NCI-H2227 treated with DMSO at 0.1 percent for 48 hours (cell line): ENCODE measurements at regions not wholly inside any gene's neighbourhood (a gene's known extent, or its start where the extent isn't known, plus 50 kb on each side); places are given as distances from the start of the nearest gene placed in this dataset.

Experiments
- DNase-seq: peaks from one replicate; lab custom pipeline; 2025; lab: John Stamatoyannopoulos, UW

DNA sequence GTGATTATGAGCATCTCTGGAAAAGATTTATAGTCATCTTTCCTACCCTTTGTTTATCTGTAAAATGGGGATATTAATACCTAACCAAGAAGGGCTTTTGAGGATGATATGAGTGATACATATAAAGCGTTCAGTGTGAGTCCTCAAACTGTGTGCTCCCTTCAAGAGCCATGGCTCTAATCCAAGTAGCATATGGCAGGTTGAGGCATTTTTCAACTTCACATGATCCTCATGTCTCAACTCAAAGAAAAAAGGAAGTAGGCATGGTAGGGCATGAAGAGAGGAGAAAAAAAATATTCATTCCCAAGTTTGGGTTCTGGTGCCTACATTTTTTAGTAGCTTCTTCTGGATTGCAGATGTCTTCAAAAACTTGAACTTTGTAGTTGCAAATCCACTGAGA lies 286.3 kb upstream of the ATP2B1 start:
- DNase-seq = no peak

DNA sequence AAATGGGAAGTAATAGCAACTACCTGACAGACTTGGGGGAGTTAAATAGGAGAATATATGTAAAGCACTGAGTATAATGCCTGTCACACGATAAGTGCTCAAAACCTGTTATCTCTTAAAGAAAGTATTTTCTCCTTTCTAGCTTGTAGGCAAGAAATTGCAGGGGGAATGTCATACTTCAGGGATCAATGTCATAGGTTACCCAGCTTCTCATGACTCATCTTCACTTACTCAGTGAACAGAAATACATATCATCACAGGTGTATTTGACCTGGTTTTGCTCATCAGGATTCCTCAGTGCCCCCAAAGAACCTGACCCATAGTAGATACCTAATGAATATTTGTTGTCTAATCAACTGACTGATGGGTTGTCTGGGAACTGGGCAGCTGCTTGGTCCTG lies 285.0 kb upstream of the ATP2B1 start:
- no peak for DNase-seq

DNA sequence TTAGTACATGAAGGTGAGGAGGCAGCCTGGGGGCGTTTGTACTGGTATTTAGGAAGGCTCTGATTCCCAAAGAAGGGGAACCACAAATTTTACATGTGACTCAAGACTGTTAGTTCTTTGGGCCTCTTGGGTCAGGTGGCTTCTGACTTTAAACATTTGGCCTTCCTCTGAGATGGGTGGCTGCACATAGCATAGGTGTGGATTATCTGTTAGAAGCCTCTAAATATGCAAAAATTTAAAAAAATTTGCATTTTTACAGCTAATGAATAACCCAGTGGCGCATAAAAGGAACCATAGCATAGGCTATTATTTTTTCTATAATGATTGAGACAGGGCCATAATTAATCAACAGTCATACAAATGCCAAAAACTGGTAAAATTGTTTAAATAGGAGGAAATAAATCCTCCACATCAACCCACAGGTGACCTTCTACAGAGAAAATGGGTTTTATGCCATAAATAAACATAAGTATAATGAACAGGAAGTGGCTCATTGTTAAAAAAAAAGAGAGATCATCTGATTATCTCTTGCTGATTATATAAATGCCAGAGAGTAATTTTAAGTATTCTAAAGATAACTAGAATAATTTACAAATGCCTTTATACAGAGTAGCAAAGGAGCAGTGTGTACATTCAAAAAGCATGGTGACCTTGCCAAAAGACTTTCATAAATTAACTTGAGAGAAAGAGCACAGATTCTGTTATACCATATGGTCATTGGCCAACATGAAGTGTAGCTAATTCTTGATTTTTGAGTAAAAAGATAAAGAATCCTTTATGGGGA lies 284.2 kb upstream of the ATP2B1 start:
- no peak for DNase-seq

DNA sequence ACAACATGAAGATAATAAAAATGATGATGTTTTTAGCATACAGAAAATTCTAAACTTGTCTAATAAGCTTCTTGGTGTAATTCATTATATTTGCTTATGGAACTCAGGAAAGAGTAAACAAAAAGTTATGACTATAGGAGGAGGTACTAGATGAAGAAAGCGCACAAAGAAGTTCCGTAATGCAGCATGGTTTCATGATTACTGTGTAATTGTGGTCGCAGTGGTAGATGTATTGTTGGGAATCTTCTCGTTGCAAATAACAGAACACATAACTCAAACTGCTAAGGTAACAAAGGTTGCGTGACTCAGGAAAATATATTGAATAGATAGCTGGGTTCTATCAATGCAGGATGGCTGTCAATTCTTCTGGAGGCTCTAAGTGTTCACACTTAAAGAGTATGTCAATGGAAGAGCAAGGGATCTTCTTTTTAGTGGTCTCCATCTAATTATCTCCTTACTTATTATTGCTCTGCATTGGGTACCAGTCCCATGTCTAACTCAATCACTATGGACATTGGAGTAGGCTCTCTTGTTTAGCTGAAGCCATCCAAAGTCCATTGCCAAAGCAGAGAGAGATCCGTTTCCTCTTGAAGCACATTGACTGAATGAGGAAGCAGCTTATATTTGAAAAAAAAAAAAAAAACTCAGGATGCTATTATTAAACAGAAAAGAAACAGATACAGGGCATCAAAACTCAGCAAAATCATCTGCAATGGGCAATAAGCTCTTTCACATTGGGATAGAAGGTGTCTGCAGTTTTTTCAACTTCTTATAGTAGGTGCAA lies 283.4 kb upstream of the ATP2B1 start:
- no peak for DNase-seq

DNA sequence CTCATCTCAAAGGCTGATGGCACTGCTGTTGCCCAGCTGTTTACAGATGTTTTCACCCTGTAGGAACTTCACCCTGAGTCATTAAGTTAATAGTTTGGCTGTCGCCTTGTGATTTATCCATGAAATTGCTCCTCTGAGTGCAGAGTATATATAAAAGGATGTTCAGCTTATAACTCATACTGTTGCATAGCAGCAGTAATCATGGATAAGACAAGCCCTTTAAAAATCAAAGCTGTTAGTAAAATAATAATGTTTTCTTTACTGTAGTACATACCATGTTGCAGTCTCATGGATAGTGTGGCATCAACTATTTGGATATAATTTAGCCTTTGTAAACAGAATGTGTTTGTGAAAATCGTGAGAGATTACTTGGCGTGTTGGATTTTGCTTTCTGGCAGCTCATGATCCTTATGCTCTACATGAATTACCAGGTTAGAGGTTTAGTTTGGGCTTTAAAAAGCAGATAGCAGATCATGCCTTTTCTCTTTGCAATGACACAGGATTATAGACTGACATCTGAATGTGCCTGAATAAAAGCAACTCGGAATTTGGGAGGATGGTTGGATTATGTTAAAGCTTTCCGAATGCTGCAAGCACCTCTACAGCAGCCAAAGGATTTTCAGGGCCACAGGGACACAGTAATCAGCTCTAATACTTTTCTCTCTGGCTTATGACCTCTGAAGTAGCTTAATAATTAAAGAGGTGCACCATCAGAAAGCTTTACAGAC lies 279.7 kb upstream of the ATP2B1 start:
- peak; percentile 9 for DNase-seq

DNA sequence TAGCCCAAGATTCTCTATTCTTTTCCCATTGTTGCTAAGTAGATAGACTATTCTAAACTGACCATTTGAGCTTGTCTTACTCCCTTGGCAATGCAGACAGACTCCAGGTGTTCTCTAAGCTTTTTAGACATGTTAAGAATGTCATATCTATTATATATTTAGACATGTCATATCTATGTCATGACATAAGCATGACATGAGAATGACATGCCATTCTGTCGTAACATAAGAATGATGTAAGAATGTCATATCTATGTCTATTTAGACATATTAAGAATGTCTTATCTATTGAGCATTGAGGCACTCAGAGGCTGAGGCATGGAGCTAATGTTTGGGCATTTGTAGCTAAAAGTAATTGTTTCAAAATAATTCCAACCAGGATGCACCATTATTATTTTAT lies 277.3 kb upstream of the ATP2B1 start:
- no peak for DNase-seq

DNA sequence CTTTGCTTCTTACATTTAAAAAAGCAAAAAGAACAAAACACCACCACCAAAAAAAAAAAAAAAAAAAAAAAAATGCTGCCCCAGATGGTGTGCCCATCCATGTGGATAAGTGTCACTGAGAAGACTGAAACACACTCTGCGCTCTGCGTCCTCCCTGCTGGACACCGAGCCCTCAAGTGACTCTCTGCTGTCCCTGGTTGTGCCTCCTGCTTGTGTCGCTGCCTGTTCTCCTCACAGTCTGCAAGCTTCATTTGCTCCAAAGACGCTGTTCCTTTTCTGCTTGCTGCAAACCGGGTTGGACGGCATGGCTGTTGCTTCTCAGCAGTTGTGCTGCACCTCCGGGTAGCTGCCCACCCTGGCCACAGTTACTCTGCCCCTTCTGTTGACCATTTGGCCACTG lies 276.2 kb upstream of the ATP2B1 start:
- no peak for DNase-seq

DNA sequence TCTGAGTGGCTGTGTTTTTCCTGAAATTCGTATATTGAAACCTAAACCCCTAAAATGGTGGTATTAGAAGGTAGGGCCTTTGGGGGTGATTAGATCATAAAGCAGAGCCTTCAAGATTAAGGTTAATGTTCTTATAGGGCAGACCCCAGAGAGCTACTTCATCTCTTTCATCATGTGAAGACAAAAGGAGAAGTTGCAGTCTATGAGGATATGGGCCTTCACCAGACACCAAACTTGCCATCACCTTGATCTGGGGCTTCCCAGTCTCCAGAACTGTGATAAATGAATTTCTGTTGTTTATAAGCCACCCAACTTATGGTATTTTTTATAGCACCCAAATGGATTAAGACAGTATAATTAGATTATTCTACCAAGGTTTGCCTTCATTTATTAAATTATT lies 275.0 kb upstream of the ATP2B1 start:
- DNase-seq = no peak

DNA sequence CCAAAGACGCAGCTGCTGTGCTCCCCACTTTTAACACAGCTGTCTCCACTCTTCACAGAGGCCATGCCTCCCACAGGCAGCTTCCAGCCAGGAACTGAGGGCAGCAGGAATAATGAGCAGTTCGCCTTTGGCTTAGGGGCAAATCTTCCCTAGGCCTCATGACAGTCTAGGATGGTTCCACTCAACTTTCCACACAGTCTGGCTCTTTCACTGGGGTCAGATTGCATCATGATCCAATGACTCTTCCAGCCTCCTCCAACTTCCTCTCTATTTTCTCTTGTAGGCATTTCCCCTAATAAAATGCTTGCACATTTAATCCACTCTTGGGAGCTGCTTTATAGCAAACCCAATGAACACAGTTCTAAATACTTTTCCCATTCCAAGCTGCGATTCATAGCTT lies 271.6 kb upstream of the ATP2B1 start:
- DNase-seq = no peak

DNA sequence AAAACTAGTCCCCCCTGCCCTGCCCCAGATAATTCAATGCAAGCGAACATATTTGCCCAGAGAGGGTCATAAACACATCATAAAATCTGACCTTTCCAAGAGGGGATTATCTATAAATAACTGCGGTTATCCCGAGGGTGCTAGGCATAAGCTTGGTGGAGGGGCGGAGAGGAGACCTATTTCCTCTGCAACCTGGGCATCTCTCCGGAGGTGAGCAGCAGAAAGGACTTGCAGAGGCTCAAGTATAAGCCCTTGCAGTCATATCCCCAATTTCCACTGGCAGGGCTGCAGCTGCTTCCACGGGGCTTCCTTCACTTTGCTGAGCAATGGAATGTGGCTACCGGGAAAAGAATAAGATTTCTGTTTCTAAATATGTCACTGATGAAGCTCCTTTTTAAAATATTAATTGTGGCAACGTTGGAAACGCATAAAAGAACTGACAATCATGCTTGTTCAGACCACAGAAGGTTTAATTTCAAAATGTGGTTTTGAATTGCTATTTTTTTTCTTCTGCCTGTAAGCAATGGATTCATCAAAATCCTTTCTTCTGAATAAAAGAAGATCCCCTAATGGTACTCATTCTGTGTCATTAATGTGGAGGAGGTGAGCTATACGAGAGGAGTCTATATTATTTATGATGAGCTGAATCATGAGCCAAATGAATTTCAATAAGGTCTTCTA lies 268.9 kb upstream of the ATP2B1 start:
- DNase-seq = no peak

DNA sequence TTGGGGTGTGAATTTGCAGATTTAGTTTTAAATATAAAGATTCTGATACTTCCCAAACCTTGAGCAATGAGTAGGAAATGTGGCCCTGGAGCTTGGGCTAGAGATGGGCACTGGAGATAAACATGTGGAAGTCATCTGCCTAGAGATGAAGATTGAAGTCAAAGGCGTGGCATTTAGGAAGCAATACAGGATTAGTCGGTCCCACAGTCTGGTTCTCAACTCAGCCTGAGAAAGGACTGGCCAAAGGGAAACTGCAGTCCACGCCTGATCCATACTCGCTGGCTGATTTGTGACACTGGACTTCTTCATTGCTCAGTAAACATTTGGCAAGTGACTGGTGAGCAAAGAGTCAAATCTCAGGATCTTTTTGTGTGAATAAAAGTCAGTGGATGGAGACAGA lies 268.2 kb upstream of the ATP2B1 start:
- DNase-seq = no peak

DNA sequence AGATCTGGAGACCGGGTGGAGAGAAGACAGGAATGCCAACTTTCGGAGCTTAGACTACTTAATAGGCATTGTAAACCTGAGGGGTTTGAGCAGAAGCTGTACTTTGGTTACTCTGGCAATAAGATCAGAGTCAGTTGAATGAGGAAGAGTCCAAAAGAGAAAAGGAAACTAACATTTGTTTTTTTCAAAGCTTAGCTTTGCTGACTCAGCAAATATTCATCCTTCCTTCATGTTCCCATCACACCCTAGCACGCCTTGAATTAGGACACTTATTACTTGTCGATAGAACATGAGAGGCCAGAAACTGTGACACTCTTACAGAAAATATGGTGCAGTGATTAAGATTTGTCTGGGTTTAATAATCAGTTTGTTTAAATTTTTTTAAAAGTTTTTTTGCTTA lies 266.9 kb upstream of the ATP2B1 start:
- no peak for DNase-seq

DNA sequence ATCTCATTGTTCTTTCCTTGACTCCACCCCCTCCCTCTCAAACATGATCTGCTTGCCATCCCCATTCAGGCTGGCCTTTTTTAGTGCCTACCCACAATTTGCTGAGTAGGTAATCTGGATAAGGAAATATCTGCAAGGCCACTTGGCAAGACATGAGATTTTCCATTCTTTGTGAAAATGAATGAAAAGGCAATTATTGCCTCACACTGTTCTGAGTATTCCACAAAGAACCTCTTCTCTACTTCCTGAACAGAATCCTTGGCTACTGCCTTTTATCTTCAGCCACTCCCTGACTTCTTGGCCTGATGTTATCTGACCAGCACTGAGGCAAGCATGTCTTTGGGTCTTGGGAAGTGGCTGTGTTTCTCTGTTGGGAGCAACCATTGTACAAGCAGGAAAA lies 263.2 kb upstream of the ATP2B1 start:
- DNase-seq = peak; percentile 58

DNA sequence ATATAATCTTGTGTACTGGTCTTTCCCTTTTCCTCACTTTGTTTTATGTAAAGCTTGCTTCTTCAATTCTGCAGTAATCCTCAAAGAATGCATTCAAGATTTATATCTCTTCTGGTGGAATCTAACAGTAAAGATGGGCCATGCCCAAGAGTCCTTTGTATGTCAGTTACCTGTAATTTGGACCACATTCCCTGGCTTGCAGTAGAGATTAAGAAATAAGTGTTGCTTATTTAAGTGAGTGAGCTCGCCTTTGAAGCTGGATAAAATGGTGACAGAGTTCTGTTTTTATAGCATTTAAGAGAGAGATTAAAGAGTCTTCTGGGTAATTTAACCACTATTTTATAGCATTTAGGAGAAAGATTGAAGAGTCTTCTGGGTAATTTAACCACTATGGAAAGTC lies 262.1 kb upstream of the ATP2B1 start:
- peak; percentile 75 for DNase-seq

DNA sequence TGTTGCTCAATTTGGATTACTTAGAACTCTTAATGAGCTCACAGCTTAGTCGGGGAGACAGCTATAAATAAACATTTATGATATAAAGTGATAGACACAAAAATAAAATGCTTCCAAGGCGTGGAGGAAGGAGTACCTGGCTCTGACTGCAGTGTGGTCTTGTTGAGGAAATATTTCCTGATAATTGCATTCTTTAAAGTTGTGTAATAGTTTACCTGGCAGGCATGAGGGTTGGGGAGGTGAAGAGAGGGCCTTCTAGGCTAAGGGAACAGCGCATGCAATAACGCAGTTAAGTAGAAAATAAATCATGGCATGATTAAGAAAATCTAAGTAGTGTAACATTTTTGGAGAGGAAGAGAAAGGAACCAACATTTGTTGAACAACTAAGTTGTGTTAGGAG lies 260.5 kb upstream of the ATP2B1 start:
- DNase-seq = no peak

DNA sequence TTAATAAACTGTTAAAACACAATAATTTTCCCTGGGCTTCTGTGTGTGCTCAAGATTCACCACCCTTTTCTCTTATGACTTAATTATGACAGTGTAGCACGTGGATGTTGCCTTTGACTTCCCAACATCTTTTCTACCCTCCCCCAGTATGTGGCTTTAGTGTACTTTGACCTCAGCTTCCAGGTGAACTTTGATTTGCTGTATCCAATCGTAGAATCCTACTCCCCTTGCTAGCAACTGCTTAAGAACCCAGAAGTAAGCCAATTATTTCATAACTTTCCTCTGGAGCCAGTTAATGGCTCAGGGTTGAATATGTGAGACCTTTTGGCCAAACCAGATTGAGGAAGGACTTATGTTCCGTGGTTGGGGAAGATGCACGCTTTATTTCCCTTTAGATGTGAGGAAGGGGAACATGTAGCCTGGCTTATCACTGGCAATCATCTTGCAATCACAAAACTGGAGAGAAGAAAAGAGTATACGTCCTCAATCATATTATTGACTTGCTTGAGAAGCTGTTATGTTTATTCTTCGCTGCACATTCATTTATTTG lies 259.6 kb upstream of the ATP2B1 start:
- no peak for DNase-seq

DNA sequence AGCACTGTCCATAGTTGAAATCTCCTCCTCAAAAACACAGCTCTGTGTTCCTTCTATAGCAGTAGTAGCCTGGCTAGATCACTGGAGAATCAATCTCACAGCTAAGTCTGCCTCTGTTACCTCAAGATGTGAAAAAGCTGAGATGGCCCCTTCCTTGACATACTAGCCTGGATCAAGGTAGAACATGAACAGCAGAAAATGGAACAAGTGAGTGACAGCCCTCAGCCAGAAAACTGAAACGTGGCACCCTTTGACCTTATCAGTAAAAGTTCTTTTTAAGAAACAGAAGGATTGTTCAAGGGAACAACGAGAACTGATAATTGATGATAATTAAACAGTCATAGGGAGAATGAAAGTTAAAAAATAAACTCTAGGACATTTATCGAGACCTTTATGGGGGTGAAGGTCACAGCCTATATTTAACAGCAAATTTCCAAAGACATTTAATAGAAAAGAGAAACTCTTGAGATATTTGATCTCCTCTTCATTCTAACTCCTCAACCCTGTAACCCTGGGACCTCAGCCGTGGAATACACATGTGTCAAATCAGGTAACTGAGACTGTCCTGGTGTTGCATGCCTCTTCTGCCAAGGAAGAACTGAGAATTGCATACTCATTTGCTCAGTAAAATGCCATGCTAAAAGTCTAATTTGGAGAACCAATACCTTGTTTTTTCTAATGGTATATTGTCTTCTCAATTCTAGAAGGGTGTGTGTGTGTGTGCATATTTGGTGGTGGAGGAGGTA lies 258.0 kb upstream of the ATP2B1 start:
- no peak for DNase-seq

DNA sequence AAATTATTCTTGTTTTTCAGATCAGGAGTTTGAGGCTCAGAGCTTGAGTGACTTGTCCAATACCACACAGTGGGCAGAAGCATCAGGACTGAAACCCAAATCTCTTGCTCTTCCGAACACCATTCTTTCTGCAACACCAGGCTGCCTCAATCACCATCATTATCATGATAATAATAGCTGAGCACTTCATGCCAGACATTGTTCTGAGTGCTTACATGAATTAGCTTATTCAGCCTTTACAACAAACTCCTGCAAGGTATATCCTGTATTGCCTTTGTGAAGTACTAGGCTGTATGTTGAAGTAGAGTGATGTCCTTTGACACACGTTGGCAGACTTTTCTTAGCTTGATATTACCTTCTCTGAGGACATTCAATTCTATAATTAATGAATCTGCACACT lies 257.4 kb upstream of the ATP2B1 start:
- DNase-seq = peak; percentile 24

DNA sequence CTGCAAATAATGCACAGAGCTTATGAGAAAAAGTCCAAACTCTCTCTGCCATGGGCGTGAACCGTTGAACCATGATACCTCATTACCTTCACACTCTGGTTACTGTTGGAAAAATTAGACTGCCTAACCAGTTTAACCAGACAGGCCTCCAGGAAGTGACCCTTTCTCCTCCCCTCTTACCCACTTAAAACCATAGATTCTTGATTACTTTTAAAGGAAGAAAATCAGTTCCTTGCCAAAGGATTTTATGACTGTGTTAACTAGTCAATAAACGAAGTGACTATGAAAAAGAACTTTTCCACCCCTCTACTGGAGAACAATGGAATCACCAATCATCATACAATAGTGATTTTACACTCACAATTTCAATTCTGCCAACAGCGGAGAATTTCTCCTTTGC lies 254.0 kb upstream of the ATP2B1 start:
- DNase-seq = no peak

DNA sequence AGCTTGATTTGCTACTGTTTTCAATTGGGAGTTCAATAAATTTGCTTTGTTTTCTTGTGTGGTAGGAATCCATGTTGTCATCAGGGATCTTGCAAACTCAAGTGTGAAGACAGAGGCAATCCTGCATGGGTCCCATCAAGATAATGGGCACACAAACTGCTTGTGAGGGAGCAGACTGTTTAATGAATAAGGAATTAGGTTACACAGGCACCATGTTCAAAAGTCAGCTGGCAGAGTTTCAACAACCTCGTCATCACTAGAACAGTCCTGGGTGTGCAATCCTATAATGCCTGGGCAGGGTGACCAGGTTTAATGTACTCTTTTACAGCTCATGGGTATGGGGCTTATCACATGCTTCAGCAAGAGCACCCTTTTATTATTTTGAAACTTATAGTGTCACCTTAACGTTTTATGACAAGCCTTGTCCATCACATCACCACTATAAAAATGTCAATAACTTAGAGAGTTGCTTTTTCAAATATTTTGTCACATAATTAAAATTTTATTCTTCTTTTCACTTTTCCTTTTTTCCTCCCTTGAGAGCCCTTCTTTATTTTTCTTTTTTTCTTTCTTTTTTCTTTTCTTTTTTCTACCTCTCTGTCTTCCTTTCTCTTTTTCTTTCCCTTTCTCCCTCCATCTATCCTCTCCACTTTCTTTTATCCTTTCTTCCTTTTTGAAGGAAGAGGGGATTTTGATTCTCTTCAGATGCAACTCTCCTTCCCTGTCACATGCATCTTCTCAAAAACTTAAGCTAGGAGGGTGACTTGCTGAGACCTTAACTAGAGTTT lies 252.2 kb upstream of the ATP2B1 start:
- no peak for DNase-seq
